ENCODE measurements at regions not wholly inside any gene's neighbourhood (a gene's known extent, or its start where the extent isn't known, plus 50 kb on each side); places are given as distances from the start of the nearest gene placed in this dataset.

- H3K36me3 ChIP-seq (ENCODE audit: insufficient read depth, low read length), result no peaks in the 10 kb centered on the region
- H3K27me3 ChIP-seq (ENCODE audit: insufficient read depth, low read length, poor library complexity), result peaks cover 2% of the 10 kb centered on the region
- TF ChIP-seq EZH2 (IDR thresholded peaks at IDR 0.05; ENCODE audit: borderline replicate concordance, low read depth, low read length, severe bottlenecking), result no peak
- TF ChIP-seq CTCF (IDR thresholded peaks at IDR 0.05; ENCODE audit: borderline replicate concordance, extremely low read depth, low read length, poor library complexity, severe bottlenecking), result no peak
- no peaks in the 10 kb centered on the region for H3K9me3 ChIP-seq (ENCODE audit: insufficient read depth, low read length, severe bottlenecking)
- ATAC-seq (ENCODE audit: insufficient read depth, low read depth) (no peak), DNase-seq (no peak)
- H4K20me1 ChIP-seq (ENCODE audit: insufficient read depth, low read length), result no peaks in the 10 kb centered on the region
- H2AFZ ChIP-seq (ENCODE audit: low read depth, low read length), result no peak overlapping the region
- H3K9ac ChIP-seq (ENCODE audit: low read depth, low read length), result no peak overlapping the region
- H3K27ac ChIP-seq (ENCODE audit: low read length), result no peak overlapping the region
- H3K79me2 ChIP-seq (ENCODE audit: insufficient read depth, low read length), result no peaks in the 10 kb centered on the region
- no peak overlapping the region for H3K4me3 ChIP-seq (ENCODE audit: low read depth in 1 of 2, low read length in 2 of 2)
- no peaks in the 10 kb centered on the region for H3K4me1 ChIP-seq (ENCODE audit: insufficient read depth, low read length)
- H3K4me2 ChIP-seq (ENCODE audit: insufficient read depth, low read length), result no peak overlapping the region
These were observed 144.9 kb downstream of the DDX1 start for GRCh38 chr2:15736396-15737180.

GRCh38 chr2:15737314-15738224, 145.9 kb downstream of the DDX1 start:
- no peak overlapping the region for H3K4me2 ChIP-seq (ENCODE audit: insufficient read depth, low read length)
- no peaks in the 10 kb centered on the region for H3K79me2 ChIP-seq (ENCODE audit: insufficient read depth, low read length)
- no peaks in the 10 kb centered on the region for H3K9me3 ChIP-seq (ENCODE audit: insufficient read depth, low read length, severe bottlenecking)
- H4K20me1 ChIP-seq (ENCODE audit: insufficient read depth, low read length), result no peaks in the 10 kb centered on the region
- H3K27ac ChIP-seq (ENCODE audit: low read length), result no peak overlapping the region
- H3K9ac ChIP-seq (ENCODE audit: low read depth, low read length), result no peak overlapping the region
- no peaks in the 10 kb centered on the region for H3K4me1 ChIP-seq (ENCODE audit: insufficient read depth, low read length)
- peaks cover 2% of the 10 kb centered on the region for H3K27me3 ChIP-seq (ENCODE audit: insufficient read depth, low read length, poor library complexity)
- TF ChIP-seq EZH2 (IDR thresholded peaks at IDR 0.05; ENCODE audit: borderline replicate concordance, low read depth, low read length, severe bottlenecking) (no peak), CTCF (IDR thresholded peaks at IDR 0.05; ENCODE audit: borderline replicate concordance, extremely low read depth, low read length, poor library complexity, severe bottlenecking) (no peak)
- no peak overlapping the region for H3K4me3 ChIP-seq (ENCODE audit: low read depth in 1 of 2, low read length in 2 of 2)
- ATAC-seq (ENCODE audit: insufficient read depth, low read depth) (no peak), DNase-seq (no peak)
- H2AFZ ChIP-seq (ENCODE audit: low read depth, low read length), result no peak overlapping the region
- no peaks in the 10 kb centered on the region for H3K36me3 ChIP-seq (ENCODE audit: insufficient read depth, low read length)

DNA sequence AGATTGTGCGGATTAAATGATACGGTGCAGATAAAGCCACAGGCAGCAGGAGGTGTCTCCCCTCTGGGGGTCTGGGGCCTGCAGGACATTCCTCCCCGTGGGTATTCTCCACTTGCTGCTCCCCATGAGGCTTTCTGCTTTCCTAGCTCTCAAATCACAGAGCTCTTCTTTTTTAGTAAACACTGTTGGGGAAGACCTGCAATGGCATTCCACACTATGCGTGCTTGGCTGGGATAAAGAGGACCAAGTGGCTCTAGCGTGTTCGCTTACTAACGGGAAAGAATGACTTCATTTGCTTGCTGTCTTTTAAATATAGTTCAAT, 146.5 kb downstream of the DDX1 start:
- Histone ChIP-seq H4K20me1 (ENCODE audit: insufficient read depth, low read length) (no peaks in the 10 kb centered on the region), H3K9me3 (ENCODE audit: insufficient read depth, low read length, severe bottlenecking) (no peaks in the 10 kb centered on the region), H3K4me2 (ENCODE audit: insufficient read depth, low read length) (no peak overlapping the region), H3K4me1 (ENCODE audit: insufficient read depth, low read length) (no peaks in the 10 kb centered on the region), H3K4me3 (ENCODE audit: low read depth in 1 of 2, low read length in 2 of 2) (no peak overlapping the region), H3K9ac (ENCODE audit: low read depth, low read length) (no peak overlapping the region), H3K27me3 (ENCODE audit: insufficient read depth, low read length, poor library complexity) (peaks cover 2% of the 10 kb centered on the region), H3K27ac (ENCODE audit: low read length) (no peak overlapping the region), H3K79me2 (ENCODE audit: insufficient read depth, low read length) (no peaks in the 10 kb centered on the region), H3K36me3 (ENCODE audit: insufficient read depth, low read length) (no peaks in the 10 kb centered on the region), H2AFZ (ENCODE audit: low read depth, low read length) (no peak overlapping the region)
- no peak for ATAC-seq (ENCODE audit: insufficient read depth, low read depth)
- no peak for TF ChIP-seq CTCF (IDR thresholded peaks at IDR 0.05; ENCODE audit: borderline replicate concordance, extremely low read depth, low read length, poor library complexity, severe bottlenecking)
- DNase-seq, result no peak

All from DND-41 (cell line).